Peyer's patch (tissue), 4 donors: ENCODE measurements at regions not wholly inside any gene's neighbourhood (a gene's known extent, or its start where the extent isn't known, plus 50 kb on each side); places are given as distances from the start of the nearest gene placed in this dataset.

Experiments used
- CTCF ChIP-seq, 6 experiments: fragments of 450-650 bp in 4 of 6; fragments of 200-600 bp in 2 of 6; sonication (generic) in 1 of 6; IDR thresholded peaks; one replicate each; pipeline ENCODE4 v1.5.1; 2017 to 2019; ENCODE audit warnings: antibody characterized with exemption in 6 of 6, mild to moderate bottlenecking in 3 of 6, moderate library complexity in 1 of 6
- POLR2A ChIP-seq, 2 donors: fragments of 450-650 bp; IDR thresholded peaks; one replicate each; pipeline ENCODE4 v1.5.1; 2017; ENCODE audit warnings: antibody characterized with exemption in 2 of 2, mild to moderate bottlenecking in 2 of 2, moderate library complexity in 2 of 2

DNA sequence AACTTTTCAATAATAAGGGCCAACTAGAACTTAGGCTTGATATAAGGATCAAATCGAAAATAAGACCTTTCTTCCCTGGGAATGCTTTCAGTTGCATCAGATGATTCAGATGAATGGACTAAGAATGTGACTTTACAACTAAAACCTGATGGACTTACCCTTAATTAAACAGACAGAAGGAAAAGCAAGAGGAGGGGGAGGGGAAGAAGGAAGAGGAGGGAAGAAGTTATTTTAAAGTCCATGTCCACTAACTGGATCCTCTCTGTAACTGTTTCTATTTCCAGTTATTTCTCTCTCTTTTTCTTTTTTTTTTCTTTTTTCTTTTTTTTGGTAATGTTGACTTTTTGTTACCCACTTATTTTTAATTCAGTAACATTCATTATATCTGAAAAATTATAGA is 486.0 kb downstream of the MAFB start:
- TF ChIP-seq CTCF (IDR thresholded peaks at IDR 0.05) = no peak
- no peak for TF ChIP-seq POLR2A (IDR thresholded peaks at IDR 0.05)
